Nephron progenitor cell (in vitro differentiated cells): ENCODE measurements at regions not wholly inside any gene's neighbourhood (a gene's known extent, or its start where the extent isn't known, plus 50 kb on each side); places are given as distances from the start of the nearest gene placed in this dataset.

ENCODE experiments used
- DNase-seq: peaks from one replicate; pipeline ENCODE4 v3.0.0; 2021
- H3K27ac Mint-ChIP-seq: 2 replicates; pipeline ENCODE4 v1.8.0; 2021; ENCODE audit warnings: mild to moderate bottlenecking, moderate library complexity, mixed read lengths
- H3K27me3 Mint-ChIP-seq: 2 replicates; pipeline ENCODE4 v1.8.0; 2021; ENCODE audit warnings: mild to moderate bottlenecking, low read depth, mixed read lengths; ENCODE audit not compliant: poor library complexity
- H3K36me3 Mint-ChIP-seq: 2 replicates; pipeline ENCODE4 v1.8.0; 2021; ENCODE audit warnings: low read depth, mixed read lengths
- H3K4me1 Mint-ChIP-seq: 2 replicates; pipeline ENCODE4 v1.8.0; 2021; ENCODE audit warnings: mixed read lengths
- H3K4me3 Mint-ChIP-seq: 2 replicates; pipeline ENCODE4 v1.8.0; 2021; ENCODE audit warnings: mild to moderate bottlenecking, moderate library complexity, mixed read lengths
- H3K9me3 Mint-ChIP-seq: 2 replicates; pipeline ENCODE4 v1.8.0; 2021; ENCODE audit warnings: mild to moderate bottlenecking, moderate library complexity, mixed read lengths
- CTCF ChIP-seq: fragments of 200-600 bp; sonication (generic); IDR thresholded peaks from 2 replicates; pipeline ENCODE4 v1.5.0; 2021; ENCODE audit warnings: antibody characterized with exemption

GRCh38 chr7:35889001-35889400 lies 88.1 kb downstream of the SEPTIN7 start:
- Mint-ChIP-seq H3K27ac (no peak overlapping the region), H3K9me3 (no peaks in the 10 kb centered on the region), H3K36me3 (peaks cover 67% of the 10 kb centered on the region)

GRCh38 chr7:35889870-35890269 lies 89.0 kb downstream of the SEPTIN7 start:
- no peak for DNase-seq
- H3K27me3 Mint-ChIP-seq: no peaks in the 10 kb centered on the region
- no peak overlapping the region for H3K27ac Mint-ChIP-seq
- H3K9me3 Mint-ChIP-seq: no peaks in the 10 kb centered on the region
- no peak overlapping the region for H3K4me3 Mint-ChIP-seq
- TF ChIP-seq CTCF: no peak
- no peaks in the 10 kb centered on the region for H3K4me1 Mint-ChIP-seq
- H3K36me3 Mint-ChIP-seq: peaks cover 70% of the 10 kb centered on the region

More at GRCh38 chr7:35889001-35889400, 88.1 kb downstream of the SEPTIN7 start:
- Mint-ChIP-seq H3K4me3 (no peak overlapping the region), H3K4me1 (no peaks in the 10 kb centered on the region), H3K27me3 (no peaks in the 10 kb centered on the region)
- DNase-seq: no peak
- no peak for TF ChIP-seq CTCF

- Mint-ChIP-seq H3K4me1 (no peaks in the 10 kb centered on the region), H3K27ac (no peak overlapping the region), H3K4me3 (no peak overlapping the region), H3K36me3 (peaks cover 71% of the 10 kb centered on the region), H3K9me3 (no peaks in the 10 kb centered on the region), H3K27me3 (no peaks in the 10 kb centered on the region)
- TF ChIP-seq CTCF: no peak
- DNase-seq: no peak
Observed at GRCh38 chr7:35891004-35891830, 90.4 kb downstream of the SEPTIN7 start.

- H3K4me3 Mint-ChIP-seq: no peak overlapping the region
- TF ChIP-seq CTCF: no peak
- H3K4me1 Mint-ChIP-seq: no peaks in the 10 kb centered on the region
- no peaks in the 10 kb centered on the region for H3K9me3 Mint-ChIP-seq
- H3K36me3 Mint-ChIP-seq: peaks cover 61% of the 10 kb centered on the region
- H3K27me3 Mint-ChIP-seq: no peaks in the 10 kb centered on the region
- no peak for DNase-seq
- H3K27ac Mint-ChIP-seq: no peak overlapping the region
Observed at GRCh38 chr7:35893649-35894048, 92.8 kb downstream of the SEPTIN7 start.

GRCh38 chr7:35894721-35895120 lies 93.9 kb downstream of the SEPTIN7 start:
- H3K27me3 Mint-ChIP-seq: no peaks in the 10 kb centered on the region
- peaks cover 55% of the 10 kb centered on the region for H3K36me3 Mint-ChIP-seq
- H3K4me3 Mint-ChIP-seq: no peak overlapping the region
- no peaks in the 10 kb centered on the region for H3K9me3 Mint-ChIP-seq
- H3K4me1 Mint-ChIP-seq: no peaks in the 10 kb centered on the region
- no peak for DNase-seq
- no peak for TF ChIP-seq CTCF
- H3K27ac Mint-ChIP-seq: no peak overlapping the region

GRCh38 chr7:35900651-35901050 lies 99.8 kb downstream of the SEPTIN7 start:
- no peak overlapping the region for H3K27ac Mint-ChIP-seq
- H3K27me3 Mint-ChIP-seq: no peaks in the 10 kb centered on the region
- TF ChIP-seq CTCF: no peak
- no peak for DNase-seq
- H3K4me1 Mint-ChIP-seq: no peaks in the 10 kb centered on the region
- H3K4me3 Mint-ChIP-seq: no peak overlapping the region
- no peaks in the 10 kb centered on the region for H3K9me3 Mint-ChIP-seq
- peaks cover 40% of the 10 kb centered on the region for H3K36me3 Mint-ChIP-seq
